Upper lobe of left lung (tissue), 6 donors: ENCODE measurements at regions not wholly inside any gene's neighbourhood (a gene's known extent, or its start where the extent isn't known, plus 50 kb on each side); places are given as distances from the start of the nearest gene placed in this dataset.

Experiments
- ATAC-seq, 2 donors: fragments of 200-7000 bp; cut with Tn5 transposase; one replicate each; pipeline ENCODE4 v1.9.1; 2022; ENCODE audit warnings: mild to moderate bottlenecking in 2 of 2, moderate library complexity in 2 of 2; ENCODE audit not compliant: low FRiP score in 2 of 2
- DNase-seq, 2 donors: peaks; one replicate each; pipeline ENCODE4 v3.0.0-alpha.2; 2019 to 2020
- H3K27ac ChIP-seq, 4 donors: fragments of 200-600 bp; sonication (generic); one replicate each; pipeline ENCODE4 v1.5.1; 2016 to 2019
- H3K27me3 ChIP-seq, 4 donors: fragments of 200-600 bp; sonication (generic); one replicate each; pipeline ENCODE4 v1.5.1; 2017 to 2019
- H3K36me3 ChIP-seq, 4 donors: fragments of 200-600 bp; sonication (generic); one replicate each; pipeline ENCODE4 v1.5.1; 2016 to 2019
- H3K4me1 ChIP-seq, 4 donors: fragments of 200-600 bp; sonication (generic); one replicate each; pipeline ENCODE4 v1.5.1; 2018 to 2019
- H3K4me3 ChIP-seq, 4 donors: fragments of 200-600 bp; sonication (generic); one replicate each; pipeline ENCODE4 v1.5.1; 2017 to 2019; ENCODE audit warnings: mild to moderate bottlenecking in 2 of 4, moderate library complexity in 1 of 4
- H3K9me3 ChIP-seq, 4 donors: fragments of 200-600 bp; sonication (generic); one replicate each; pipeline ENCODE4 v1.5.1; 2018 to 2019
- CTCF ChIP-seq, 6 experiments: fragments of 450-650 bp in 4 of 6; fragments of 200-600 bp in 2 of 6; sonication (generic) in 2 of 6; IDR thresholded peaks; one replicate each; pipeline ENCODE4 v1.5.1; 2016 to 2019; ENCODE audit warnings: antibody characterized with exemption in 6 of 6
- EP300 ChIP-seq, 4 donors: sonication (generic); formaldehyde crosslinking; IDR thresholded peaks; one replicate each; pipeline ENCODE4 v1.5.1; 2017; ENCODE audit warnings: antibody characterized with exemption in 4 of 4, control low read depth in 2 of 4
- POLR2A ChIP-seq, 4 donors: fragments of 450-650 bp; IDR thresholded peaks; one replicate each; pipeline ENCODE4 v1.5.1; 2016 to 2017; ENCODE audit warnings: antibody characterized with exemption in 4 of 4, mild to moderate bottlenecking in 2 of 4
- POLR2AphosphoS5 ChIP-seq, 2 donors: sonication (generic); formaldehyde crosslinking; IDR thresholded peaks; one replicate each; pipeline ENCODE4 v1.5.1; 2017; ENCODE audit warnings: antibody characterized with exemption in 2 of 2
- WGBS, 2 donors: methylation state at CpG; one replicate each; pipeline ENCODE4 v1.1.5; 2017 to 2018; 5-methylcytosine and 5-hydroxymethylcytosine counted together
- donor health status: DM: no; HTN: no; CAD: no; lungs with moderate emphysema.
- donor health status: DM: no; HTN: yes; CAD: no; lungs with severe emphysema.

GRCh38 chr7:356087-356486, 66.1 kb downstream of the FOXL3 start:
- ATAC-seq = no peak
- WGBS, 2 donors = 87 to 92% methylated on average over 5 of the region's 5 CpGs
- Histone ChIP-seq H3K4me3 (no peak overlapping the region), H3K9me3 (peaks cover 0 to 8% (median 2%) of the 10 kb centered on the region in 4 donors), H3K27me3 (peaks cover 0 to 5% (median 0%) of the 10 kb centered on the region in 4 donors), H3K4me1 (peaks cover 6 to 15% (median 7%) of the 10 kb centered on the region in 4 donors), H3K36me3 (no peaks in the 10 kb centered on the region), H3K27ac (no peak overlapping the region)
- TF ChIP-seq POLR2A (IDR thresholded peaks at IDR 0.05) (no peak), POLR2AphosphoS5 (IDR thresholded peaks at IDR 0.05) (no peak), CTCF (IDR thresholded peaks at IDR 0.05) (no peak), EP300 (IDR thresholded peaks at IDR 0.05) (no peak)
- DNase-seq = no peak

DNA sequence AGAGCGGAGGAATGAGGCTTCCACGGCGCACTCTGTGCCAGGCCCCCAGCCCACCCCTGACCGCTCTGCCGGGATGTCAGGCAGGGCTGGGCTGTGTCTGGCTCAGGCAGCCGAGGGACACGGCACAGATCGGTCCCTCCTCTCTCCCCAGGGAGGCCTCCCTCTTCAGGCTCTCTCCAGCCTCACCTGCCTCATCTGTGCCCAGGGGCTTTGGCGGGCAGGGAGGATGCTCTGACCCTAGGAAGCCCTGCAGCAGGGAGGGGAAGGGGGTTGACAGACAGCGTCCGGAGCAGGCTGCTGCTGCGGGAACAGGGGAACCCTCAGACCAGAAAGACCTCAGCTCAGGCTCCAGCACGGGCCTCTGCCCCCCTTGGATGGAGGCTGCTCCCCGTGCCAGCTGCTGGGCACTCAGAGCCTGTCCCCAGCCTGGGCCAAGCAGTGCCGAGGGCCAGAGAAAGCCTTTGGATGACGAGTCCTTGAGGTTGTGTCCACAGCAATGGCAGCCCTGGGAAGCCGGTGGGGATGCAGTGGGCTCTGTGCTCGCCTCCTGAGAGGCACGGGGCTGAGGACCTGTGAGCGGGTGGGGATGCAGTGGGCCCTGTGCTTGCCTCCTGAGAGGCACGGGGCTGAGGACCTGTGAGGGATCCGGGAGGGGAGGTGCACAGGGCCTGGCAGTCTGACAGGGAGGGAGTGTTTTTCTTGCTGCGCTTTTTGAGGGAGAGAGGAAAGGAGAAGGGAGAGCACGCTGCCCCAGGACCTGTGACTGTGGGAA, 66.9 kb downstream of the FOXL3 start:
- Histone ChIP-seq H3K4me1 (peaks cover 4 to 13% (median 5%) of the 10 kb centered on the region in 4 donors), H3K27me3 (peaks cover 0 to 5% (median 0%) of the 10 kb centered on the region in 4 donors), H3K9me3 (peaks cover 0 to 8% (median 2%) of the 10 kb centered on the region in 4 donors), H3K36me3 (no peaks in the 10 kb centered on the region), H3K4me3 (no peak overlapping the region), H3K27ac (no peak overlapping the region)
- ATAC-seq = peak; percentile 48 to 72
- WGBS, 2 donors = 82 to 91% methylated on average over 18 to 24 of the region's 24 CpGs
- no peak for TF ChIP-seq POLR2A (IDR thresholded peaks at IDR 0.05)
- no peak for TF ChIP-seq EP300 (IDR thresholded peaks at IDR 0.05)
- TF ChIP-seq POLR2AphosphoS5 (IDR thresholded peaks at IDR 0.05) = no peak
- no peak for TF ChIP-seq CTCF (IDR thresholded peaks at IDR 0.05)
- peak in 1 of 2 donors; percentile 73 for DNase-seq

DNA sequence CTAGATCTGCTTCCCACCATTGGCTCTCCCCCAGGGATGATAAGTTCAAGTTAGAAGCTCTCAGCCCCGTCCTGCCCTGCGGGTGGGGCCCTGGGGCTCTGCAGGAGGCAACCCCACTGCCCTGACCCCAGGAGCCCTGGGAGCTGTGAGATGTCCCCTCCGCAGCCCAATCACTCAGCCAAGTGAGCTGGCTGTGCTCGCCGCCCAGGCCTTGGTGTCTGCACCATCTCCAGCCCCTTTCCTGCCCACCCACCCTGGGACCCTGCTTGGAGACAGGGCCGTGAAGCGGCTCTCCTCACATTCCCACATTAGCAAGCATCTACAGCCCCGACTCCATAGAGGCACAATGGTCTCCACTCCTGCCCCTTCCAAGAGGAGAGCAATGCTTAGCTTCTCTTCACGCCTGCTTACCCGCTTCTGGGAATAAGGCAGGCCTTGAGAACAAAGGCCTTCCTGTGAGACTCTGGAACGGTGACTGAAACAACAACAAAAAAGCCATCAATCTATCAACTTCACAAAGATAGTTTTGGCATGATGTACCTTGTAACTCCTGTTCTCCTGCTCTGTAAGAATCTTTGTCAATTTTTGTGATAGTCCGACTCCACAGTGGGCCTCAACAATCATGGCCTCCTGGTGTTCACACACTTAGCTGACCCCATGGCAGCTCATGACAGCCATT, 67.7 kb downstream of the FOXL3 start:
- Histone ChIP-seq H3K4me1 (peaks cover 5 to 19% (median 8%) of the 10 kb centered on the region in 4 donors), H3K27ac (peak overlapping the region in 2 of 4 donors; percentile 15 to 55), H3K36me3 (no peaks in the 10 kb centered on the region), H3K9me3 (peaks cover 0 to 8% (median 2%) of the 10 kb centered on the region in 4 donors), H3K4me3 (no peak overlapping the region), H3K27me3 (peaks cover 0 to 5% (median 0%) of the 10 kb centered on the region in 4 donors)
- ATAC-seq (no peak), DNase-seq (no peak)
- WGBS, 2 donors = 71 to 84% methylated on average over 11 to 12 of the region's 12 CpGs
- TF ChIP-seq POLR2AphosphoS5 (IDR thresholded peaks at IDR 0.05) = peak in 1 of 2 donors; percentile 20
- TF ChIP-seq EP300 (IDR thresholded peaks at IDR 0.05) = no peak
- TF ChIP-seq CTCF (IDR thresholded peaks at IDR 0.05) = no peak
- TF ChIP-seq POLR2A (IDR thresholded peaks at IDR 0.05) = no peak

DNA sequence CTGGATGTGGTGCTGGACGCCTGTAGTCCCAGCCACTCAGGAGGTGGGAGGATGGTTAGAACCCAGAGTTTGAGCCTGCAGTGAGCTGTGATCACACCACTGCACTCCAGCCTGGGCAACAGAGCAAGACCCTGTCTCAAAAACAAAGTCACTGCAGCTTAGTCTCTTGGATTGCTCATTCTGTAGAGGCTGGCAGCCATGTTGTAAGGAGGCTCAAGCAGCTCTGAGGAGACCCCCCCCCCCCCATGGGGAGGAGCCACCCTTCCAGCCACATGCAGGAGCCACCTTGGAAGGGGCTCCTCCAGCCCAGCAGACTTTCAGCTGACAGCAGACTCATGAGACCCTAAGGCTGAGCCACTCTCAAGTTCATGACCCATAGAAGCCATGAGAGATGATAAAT, 68.4 kb downstream of the FOXL3 start:
- ATAC-seq = no peak
- 78% methylated on average over 1 of the region's 1 CpG; no CpG with 5 or more reads in 1 of the 2 donors for WGBS, 2 donors

More for the DNA sequence above, 68.4 kb downstream of the FOXL3 start:
- Histone ChIP-seq H3K27me3 (peaks cover 0 to 5% (median 0%) of the 10 kb centered on the region in 4 donors), H3K27ac (no peak overlapping the region), H3K4me3 (no peak overlapping the region), H3K36me3 (no peaks in the 10 kb centered on the region), H3K9me3 (peaks cover 0 to 8% (median 2%) of the 10 kb centered on the region in 4 donors), H3K4me1 (peaks cover 5 to 22% (median 10%) of the 10 kb centered on the region in 4 donors)
- TF ChIP-seq POLR2AphosphoS5 (IDR thresholded peaks at IDR 0.05) (no peak), EP300 (IDR thresholded peaks at IDR 0.05) (no peak), CTCF (IDR thresholded peaks at IDR 0.05) (no peak), POLR2A (IDR thresholded peaks at IDR 0.05) (no peak)
- no peak for DNase-seq
